Right lobe of liver (tissue), 4 donors: ENCODE measurements at regions not wholly inside any gene's neighbourhood (a gene's known extent, or its start where the extent isn't known, plus 50 kb on each side); places are given as distances from the start of the nearest gene placed in this dataset.

Experiments
- POLR2A ChIP-seq: fragments of 450-650 bp; IDR thresholded peaks from one replicate; pipeline ENCODE4 v1.6.1; 2017; ENCODE audit warnings: antibody characterized with exemption, mild to moderate bottlenecking
- TF ChIP-seq, protein P1 (sequence below), 4 donors: fragments of 200-600 bp in 3 of 4; fragments of 450-650 bp in 1 of 4; IDR thresholded peaks; one replicate each; pipeline versions ENCODE4 v1.5.1 to v1.8.0; 2016 to 2022; ENCODE audit warnings: antibody characterized with exemption in 4 of 4, mild to moderate bottlenecking in 2 of 4
- donor health status: DM: no; HTN: no; CAD: no.
- donor health status: DM: no; HTN: no; CAD: no.
- donor health status: DM: no; HTN: yes; CAD: no.

DNA sequence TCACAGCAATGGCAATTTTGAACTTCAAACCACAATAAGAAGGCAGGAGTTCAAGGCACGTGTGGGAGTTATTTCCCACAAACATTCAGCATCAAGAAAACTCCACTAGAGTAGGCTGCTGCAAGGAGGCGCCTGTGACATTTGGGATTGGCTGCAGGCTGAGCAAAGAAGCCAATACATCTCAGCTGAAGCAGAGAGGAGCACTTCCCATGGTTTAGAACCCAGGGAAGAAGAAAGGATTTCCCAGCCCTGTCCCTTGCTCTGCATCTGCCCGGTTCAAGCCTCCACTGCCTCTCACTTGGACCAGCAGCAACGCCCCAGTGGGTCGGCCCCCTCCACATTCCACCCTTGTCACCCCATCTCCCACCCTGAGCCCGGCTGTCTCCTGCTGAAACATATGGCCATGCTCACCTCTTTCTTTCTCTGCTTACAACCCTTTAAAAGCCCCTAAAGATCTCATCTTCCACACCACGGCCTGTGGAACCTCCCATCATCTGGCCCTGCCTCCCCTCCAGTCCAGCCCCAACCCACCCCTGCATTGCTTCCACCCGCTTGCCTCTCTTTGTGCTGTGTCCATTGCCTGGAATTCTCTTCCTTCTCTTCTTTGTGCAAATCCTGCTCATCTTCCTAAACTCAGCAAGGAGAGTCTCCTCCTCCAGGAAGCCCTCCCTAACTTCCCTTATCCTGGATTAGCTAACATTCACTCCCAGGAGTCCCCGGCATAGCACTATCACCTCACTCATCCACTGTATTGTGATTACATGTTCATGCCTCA lies 128.3 kb downstream of the ANKRD60 start:
- TF ChIP-seq, protein P1, sequence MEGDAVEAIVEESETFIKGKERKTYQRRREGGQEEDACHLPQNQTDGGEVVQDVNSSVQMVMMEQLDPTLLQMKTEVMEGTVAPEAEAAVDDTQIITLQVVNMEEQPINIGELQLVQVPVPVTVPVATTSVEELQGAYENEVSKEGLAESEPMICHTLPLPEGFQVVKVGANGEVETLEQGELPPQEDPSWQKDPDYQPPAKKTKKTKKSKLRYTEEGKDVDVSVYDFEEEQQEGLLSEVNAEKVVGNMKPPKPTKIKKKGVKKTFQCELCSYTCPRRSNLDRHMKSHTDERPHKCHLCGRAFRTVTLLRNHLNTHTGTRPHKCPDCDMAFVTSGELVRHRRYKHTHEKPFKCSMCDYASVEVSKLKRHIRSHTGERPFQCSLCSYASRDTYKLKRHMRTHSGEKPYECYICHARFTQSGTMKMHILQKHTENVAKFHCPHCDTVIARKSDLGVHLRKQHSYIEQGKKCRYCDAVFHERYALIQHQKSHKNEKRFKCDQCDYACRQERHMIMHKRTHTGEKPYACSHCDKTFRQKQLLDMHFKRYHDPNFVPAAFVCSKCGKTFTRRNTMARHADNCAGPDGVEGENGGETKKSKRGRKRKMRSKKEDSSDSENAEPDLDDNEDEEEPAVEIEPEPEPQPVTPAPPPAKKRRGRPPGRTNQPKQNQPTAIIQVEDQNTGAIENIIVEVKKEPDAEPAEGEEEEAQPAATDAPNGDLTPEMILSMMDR (IDR thresholded peaks at IDR 0.05) = no peak
- no peak for TF ChIP-seq POLR2A
